ENCODE measurements at regions not wholly inside any gene's neighbourhood (a gene's known extent, or its start where the extent isn't known, plus 50 kb on each side); places are given as distances from the start of the nearest gene placed in this dataset.

DNA sequence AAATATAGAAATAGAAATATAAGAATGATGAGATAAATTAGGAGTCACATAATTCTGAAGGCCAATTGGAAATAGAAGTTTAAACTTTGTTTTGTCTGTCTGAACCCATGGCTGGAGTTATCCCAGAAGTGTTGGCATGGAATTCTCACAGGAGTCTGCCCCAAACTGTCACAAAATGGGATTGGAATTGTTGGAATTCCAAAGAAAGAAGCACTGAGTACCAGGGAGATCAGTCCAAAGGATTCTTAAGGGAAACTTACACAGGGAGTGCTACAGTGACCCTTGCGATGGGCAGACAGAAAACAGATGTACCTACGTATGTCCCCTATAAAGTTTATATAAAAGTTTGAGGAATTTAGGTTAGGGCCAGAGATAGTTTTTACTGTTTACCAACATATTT lies 1607.7 kb downstream of the ARAP2 start:
- DNase-seq (ENCODE audit: low read depth in 2 of 2), result no peak

- no peak for DNase-seq (ENCODE audit: low read depth in 2 of 2)
Observed at GRCh38 chr4:34643476-34643875, 1600.8 kb downstream of the ARAP2 start.

- DNase-seq (ENCODE audit: low read depth in 2 of 2), result no peak
Observed at GRCh38 chr4:34644579-34645115, 1599.7 kb downstream of the ARAP2 start.

- no peak for DNase-seq (ENCODE audit: low read depth in 2 of 2)
Observed at GRCh38 chr4:34649716-34650115, 1594.6 kb downstream of the ARAP2 start.

DNA sequence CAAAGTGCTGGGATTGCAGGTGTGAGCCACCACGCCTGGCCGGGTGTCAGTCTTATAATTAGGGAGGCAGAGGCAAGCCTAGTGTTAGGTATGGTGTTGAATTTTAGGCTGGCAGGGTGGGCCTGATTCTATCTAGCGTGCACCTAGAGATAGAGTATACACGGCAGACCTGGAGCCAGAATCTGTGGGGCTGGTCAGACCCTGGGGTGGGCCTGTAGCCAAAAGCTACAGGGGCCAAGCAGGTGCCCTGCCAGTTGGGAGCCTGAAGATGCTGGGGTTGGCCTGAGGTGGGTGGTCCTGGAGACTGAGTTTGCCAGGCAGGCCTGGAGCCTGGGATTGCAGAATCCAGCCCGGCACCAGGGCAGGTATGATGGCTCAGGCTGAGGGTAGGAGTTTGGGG lies 1580.3 kb downstream of the ARAP2 start:
- no peak for DNase-seq (ENCODE audit: low read depth in 2 of 2)

DNA sequence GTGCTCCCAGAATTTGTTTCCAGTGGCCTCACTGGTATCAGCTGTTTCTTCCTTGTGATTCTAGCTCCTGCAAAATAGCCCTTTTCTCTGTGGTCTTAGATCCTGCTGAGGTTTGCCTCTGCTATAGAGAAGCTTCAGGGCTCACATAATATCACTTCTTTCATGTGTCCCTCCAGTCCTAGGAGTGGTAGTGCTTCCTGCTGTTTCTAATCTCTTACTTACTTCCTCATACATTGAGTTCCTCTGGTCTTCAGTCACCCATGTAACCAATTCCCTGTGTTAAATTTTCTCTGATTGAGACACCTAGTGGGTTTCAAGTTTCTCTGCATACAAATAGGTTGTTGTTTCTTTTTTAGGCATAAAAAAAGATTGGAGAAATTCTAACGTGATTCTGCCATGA lies 1567.9 kb downstream of the ARAP2 start:
- no peak for DNase-seq (ENCODE audit: low read depth in 2 of 2)

- DNase-seq (ENCODE audit: low read depth in 2 of 2), result no peak
Observed at GRCh38 chr4:34678431-34678830, 1565.9 kb downstream of the ARAP2 start.

GRCh38 chr4:34679228-34679627 lies 1565.1 kb downstream of the ARAP2 start:
- no peak for DNase-seq (ENCODE audit: low read depth in 2 of 2)

- no peak for DNase-seq (ENCODE audit: low read depth in 2 of 2)
Observed at GRCh38 chr4:34709564-34709963, 1534.8 kb downstream of the ARAP2 start.

- no peak for DNase-seq (ENCODE audit: low read depth in 2 of 2)
Observed at GRCh38 chr4:34718576-34719245, 1525.6 kb downstream of the ARAP2 start.

DNA sequence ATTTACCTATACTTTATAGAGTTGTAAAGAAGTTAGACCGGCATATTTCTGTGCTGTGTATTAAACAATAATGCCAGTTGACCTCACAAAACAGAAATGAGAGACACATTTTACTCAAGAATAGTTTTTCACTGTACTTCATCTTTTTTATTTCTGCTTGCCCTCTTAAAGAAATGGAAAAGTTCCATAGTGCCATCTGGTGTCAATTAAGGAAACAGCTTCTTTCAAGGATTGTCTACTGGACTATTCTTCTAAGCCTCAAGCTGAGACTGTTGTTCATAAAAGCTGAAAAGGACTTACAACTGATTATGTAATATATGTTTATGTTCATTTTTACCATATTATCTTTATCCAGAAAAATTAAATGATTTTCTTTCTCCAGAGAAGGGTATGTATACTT lies 1523.7 kb downstream of the ARAP2 start:
- no peak for DNase-seq (ENCODE audit: low read depth in 2 of 2)

- no peak for DNase-seq (ENCODE audit: low read depth in 2 of 2)
Observed at GRCh38 chr4:34721835-34722234, 1522.5 kb downstream of the ARAP2 start.

- DNase-seq (ENCODE audit: low read depth in 2 of 2), result no peak
Observed at GRCh38 chr4:34723605-34724004, 1520.7 kb downstream of the ARAP2 start.

DNA sequence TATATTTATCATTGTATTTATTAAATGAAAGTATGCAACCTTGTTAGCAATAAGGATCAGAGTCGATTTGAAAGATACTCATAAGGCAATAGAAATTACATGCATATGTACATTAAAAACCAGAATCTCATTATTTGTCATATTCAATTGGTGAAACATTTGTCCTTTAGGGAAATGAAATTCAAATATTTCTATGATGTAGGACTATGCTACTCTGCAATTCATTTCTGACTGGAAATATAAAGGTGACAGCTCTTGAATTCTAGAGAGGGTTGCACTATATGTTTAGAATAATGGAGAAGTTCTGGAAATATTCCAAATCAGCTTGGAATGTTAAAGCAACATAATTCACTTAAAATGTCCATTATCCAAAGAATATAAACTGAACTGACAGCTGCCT lies 1519.8 kb downstream of the ARAP2 start:
- DNase-seq (ENCODE audit: low read depth in 2 of 2), result no peak

DNA sequence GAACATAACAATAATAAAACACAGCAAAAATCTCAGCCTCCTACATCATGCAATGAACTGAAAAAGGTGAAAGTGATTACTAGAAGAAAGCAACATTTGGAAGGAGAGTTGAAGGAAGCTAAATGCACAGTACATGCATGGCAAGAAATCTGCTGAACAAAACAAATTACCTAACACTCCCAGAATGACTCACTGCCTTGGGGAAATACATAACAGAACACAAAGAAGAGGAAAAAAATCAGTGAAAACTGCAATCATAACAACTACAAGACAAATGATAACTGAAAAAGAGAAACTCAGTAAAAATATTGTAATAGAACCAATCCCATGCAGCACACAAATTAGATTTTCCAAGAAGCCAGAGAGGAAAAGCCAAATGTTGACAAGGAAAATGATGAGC lies 1513.2 kb downstream of the ARAP2 start:
- DNase-seq (ENCODE audit: low read depth in 2 of 2), result no peak

- DNase-seq (ENCODE audit: low read depth in 2 of 2), result no peak
Observed at GRCh38 chr4:34732176-34732950, 1512.0 kb downstream of the ARAP2 start.

DNA sequence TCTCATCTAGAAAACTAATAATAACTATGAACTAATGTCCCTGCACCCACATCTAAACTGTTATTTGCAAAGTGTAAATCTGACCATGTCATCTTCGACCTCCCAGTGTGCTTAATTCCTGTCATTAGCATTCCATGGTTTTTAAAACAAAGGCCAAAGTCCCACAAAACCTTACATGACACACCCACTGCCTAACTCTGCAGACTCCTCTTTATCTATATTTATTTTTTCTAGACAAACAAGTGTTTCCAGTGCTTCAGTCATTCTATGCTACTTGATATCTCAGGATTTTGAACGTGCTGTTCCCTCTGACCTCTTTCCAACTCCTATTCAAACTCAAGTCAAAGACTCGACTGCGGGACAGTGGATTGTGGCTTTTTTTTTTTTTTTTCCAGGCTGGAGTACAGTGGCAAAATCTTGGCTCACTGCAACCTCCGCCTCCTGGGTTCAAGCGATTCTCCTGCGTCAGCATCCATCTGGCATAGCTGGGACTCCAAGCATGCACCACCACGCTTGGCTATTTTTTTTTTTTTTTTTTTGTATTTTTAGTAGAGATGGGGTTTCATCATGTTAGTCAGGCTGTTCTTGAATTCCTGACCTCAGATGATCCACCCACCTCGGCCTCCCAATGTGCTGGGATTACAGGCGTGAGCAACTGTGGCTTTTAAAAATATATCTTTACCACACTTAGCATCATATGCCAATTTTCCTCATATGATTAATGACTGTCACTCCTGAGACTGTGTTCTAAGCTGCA lies 1511.0 kb downstream of the ARAP2 start:
- no peak for DNase-seq (ENCODE audit: low read depth in 2 of 2)

- DNase-seq (ENCODE audit: low read depth in 2 of 2), result no peak
Observed at GRCh38 chr4:34766935-34767334, 1477.4 kb downstream of the ARAP2 start.

DNA sequence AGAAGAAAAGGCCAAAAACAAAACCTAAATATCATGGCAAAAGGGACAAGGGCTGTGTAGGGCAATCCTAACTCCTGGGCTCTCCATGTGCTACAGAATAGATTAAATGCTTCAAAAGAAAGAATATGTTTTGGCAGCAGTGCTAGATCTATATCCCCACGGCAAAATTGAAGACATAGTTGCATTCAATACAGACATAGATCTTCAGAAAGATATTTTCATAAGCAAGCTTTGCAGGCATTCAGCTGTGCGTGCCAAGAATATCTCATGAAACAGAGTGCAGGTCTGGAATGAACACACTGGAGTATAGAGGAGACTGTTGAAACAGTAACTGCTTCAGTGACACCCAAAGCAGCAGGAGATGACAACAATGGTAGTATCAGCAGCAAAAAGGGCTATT lies 1476.9 kb downstream of the ARAP2 start:
- no peak for DNase-seq (ENCODE audit: low read depth in 2 of 2)

GRCh38 chr4:34771632-34772031 lies 1472.7 kb downstream of the ARAP2 start:
- DNase-seq (ENCODE audit: low read depth in 2 of 2), result no peak

- DNase-seq (ENCODE audit: low read depth in 2 of 2), result no peak
Observed at GRCh38 chr4:34790131-34790530, 1454.2 kb downstream of the ARAP2 start.

GRCh38 chr4:34791209-34791608 lies 1453.1 kb downstream of the ARAP2 start:
- no peak for DNase-seq (ENCODE audit: low read depth in 2 of 2)

DNA sequence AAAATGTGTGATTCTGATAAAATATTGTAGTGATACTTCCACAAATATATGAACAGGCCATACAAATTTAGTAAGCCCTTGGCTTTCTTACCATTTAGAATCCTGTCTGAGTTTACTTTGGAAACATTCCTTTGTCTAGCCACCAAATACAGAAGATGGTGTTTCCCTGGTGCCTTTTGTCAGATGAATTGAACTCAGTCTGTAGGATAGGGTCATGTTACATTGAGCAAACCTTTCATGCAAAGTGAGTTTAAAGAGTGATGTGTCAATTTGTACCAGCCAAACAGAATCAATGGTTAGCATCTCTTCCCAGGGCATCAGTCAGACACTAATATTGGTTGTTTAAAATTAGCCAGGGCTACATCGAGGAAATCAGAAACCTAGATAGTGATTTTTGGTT lies 1443.4 kb downstream of the ARAP2 start:
- no peak for DNase-seq (ENCODE audit: low read depth in 2 of 2)

Data from stimulated activated CD8-positive, alpha-beta memory T cell treated with anti-CD3 and anti-CD28 coated beads, Interleukin-2, amount 100 ng/mL, for 48 hours (primary cell).